SU-DHL-6 (cell line): ENCODE measurements at regions not wholly inside any gene's neighbourhood (a gene's known extent, or its start where the extent isn't known, plus 50 kb on each side); places are given as distances from the start of the nearest gene placed in this dataset.

Source experiments
- EZH2phosphoT487 ChIP-seq: fragments of 200-600 bp; sonication (generic), shearing (Covaris generic); conservative IDR thresholded peaks from 2 replicates; pipeline ENCODE4 v1.6.1; 2018; ENCODE audit warnings: mild to moderate bottlenecking, antibody characterized with exemption, low read length, moderate library complexity, mixed read lengths
- TF ChIP-seq, protein P1 (sequence below): fragments of 200-600 bp; sonication (generic); IDR thresholded peaks from one replicate; pipeline ENCODE4 v1.5.1; 2017; ENCODE audit warnings: antibody characterized with exemption, mild to moderate bottlenecking, low read length, moderate library complexity; ENCODE audit not compliant: insufficient read depth, poor library complexity, severe bottlenecking

DNA sequence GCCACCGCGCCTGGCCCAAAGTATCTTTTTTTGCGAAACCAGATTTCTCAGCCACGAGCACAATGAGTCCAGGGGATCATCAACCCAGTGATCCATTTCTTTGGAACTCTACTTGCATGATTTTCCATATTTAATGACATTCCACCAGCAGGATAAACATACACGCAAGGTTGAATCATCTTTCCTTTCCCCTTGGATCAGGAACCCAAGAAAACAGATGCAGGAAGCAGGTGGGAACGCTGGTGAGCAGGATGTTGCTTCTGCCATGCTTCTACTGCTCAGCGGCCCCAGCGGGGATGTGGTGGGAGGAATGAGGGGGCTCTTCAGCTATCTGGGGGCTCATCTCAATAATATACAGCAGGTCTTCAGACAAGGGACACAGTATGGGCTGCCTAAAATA lies 118.2 kb downstream of the SEC61B start:
- no peak for TF ChIP-seq EZH2phosphoT487
- TF ChIP-seq, protein P1, sequence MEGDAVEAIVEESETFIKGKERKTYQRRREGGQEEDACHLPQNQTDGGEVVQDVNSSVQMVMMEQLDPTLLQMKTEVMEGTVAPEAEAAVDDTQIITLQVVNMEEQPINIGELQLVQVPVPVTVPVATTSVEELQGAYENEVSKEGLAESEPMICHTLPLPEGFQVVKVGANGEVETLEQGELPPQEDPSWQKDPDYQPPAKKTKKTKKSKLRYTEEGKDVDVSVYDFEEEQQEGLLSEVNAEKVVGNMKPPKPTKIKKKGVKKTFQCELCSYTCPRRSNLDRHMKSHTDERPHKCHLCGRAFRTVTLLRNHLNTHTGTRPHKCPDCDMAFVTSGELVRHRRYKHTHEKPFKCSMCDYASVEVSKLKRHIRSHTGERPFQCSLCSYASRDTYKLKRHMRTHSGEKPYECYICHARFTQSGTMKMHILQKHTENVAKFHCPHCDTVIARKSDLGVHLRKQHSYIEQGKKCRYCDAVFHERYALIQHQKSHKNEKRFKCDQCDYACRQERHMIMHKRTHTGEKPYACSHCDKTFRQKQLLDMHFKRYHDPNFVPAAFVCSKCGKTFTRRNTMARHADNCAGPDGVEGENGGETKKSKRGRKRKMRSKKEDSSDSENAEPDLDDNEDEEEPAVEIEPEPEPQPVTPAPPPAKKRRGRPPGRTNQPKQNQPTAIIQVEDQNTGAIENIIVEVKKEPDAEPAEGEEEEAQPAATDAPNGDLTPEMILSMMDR, result no peak
